WTC11 (cell line): ENCODE measurements at regions not wholly inside any gene's neighbourhood (a gene's known extent, or its start where the extent isn't known, plus 50 kb on each side); places are given as distances from the start of the nearest gene placed in this dataset.

Source experiments
- ATAC-seq: fragments of 200-7000 bp; cut with Tn5 transposase; 2 replicates; pipeline ENCODE4 v1.10.0; 2021; ENCODE audit warnings: mild to moderate bottlenecking, moderate library complexity
- CTCF ChIA-PET: fragments of 300-600 bp; sonication (Branson Sonifier 250); formaldehyde crosslinking; loops from one replicate; lab custom pipeline; 2021; ENCODE audit warnings: antibody characterized with exemption; lab: Charles Lee
- POLR2A ChIA-PET: fragments of 350-600 bp; sonication (Branson Sonifier 250); formaldehyde crosslinking; loops from one replicate; lab custom pipeline; 2021; ENCODE audit warnings: antibody characterized with exemption; lab: Charles Lee
- DNase-seq: peaks from one replicate; pipeline ENCODE4 v3.0.0; 2021; ENCODE audit warnings: low spot score
- H3K27ac Mint-ChIP-seq: 2 replicates; pipeline ENCODE4 v1.8.0; 2021; ENCODE audit warnings: mixed read lengths
- H3K27me3 Mint-ChIP-seq: 2 replicates; pipeline ENCODE4 v1.8.0; 2021; ENCODE audit warnings: low read depth, mild to moderate bottlenecking, moderate library complexity, mixed read lengths
- H3K36me3 Mint-ChIP-seq: 2 replicates; pipeline ENCODE4 v1.8.0; 2021; ENCODE audit warnings: mixed read lengths
- H3K4me1 Mint-ChIP-seq: 2 replicates; pipeline ENCODE4 v1.8.0; 2022; ENCODE audit warnings: mixed read lengths
- H3K4me3 Mint-ChIP-seq: 2 replicates; pipeline ENCODE4 v1.8.0; 2021; ENCODE audit warnings: mild to moderate bottlenecking, moderate library complexity, mixed read lengths
- H3K9me3 Mint-ChIP-seq: 2 replicates; pipeline ENCODE4 v1.8.0; 2021; ENCODE audit warnings: mixed read lengths
- ETV6 ChIP-seq: sonication (generic); formaldehyde crosslinking; IDR thresholded peaks from 2 replicates; pipeline ENCODE4 v1.8.1; 2022; ENCODE audit warnings: mild to moderate bottlenecking, missing genetic modification reagents
- JUN ChIP-seq: sonication (generic); formaldehyde crosslinking; IDR thresholded peaks from 2 replicates; pipeline ENCODE4 v1.8.0; 2023; ENCODE audit warnings: mild to moderate bottlenecking, missing genetic modification reagents
- KAT7 ChIP-seq: sonication (generic); formaldehyde crosslinking; IDR thresholded peaks from 2 replicates; pipeline ENCODE4 v1.8.1; 2023; ENCODE audit warnings: missing genetic modification reagents, mild to moderate bottlenecking, borderline replicate concordance
- NFYB ChIP-seq: sonication (generic); formaldehyde crosslinking; conservative IDR thresholded peaks from 2 replicates; pipeline ENCODE4 v1.8.0; 2022; ENCODE audit warnings: low read depth, missing genetic modification reagents
- NR3C1 ChIP-seq: sonication (generic); formaldehyde crosslinking; conservative IDR thresholded peaks from 2 replicates; pipeline ENCODE4 v1.8.1; 2023; ENCODE audit warnings: low read depth, mild to moderate bottlenecking, missing genetic modification reagents
- PRRX2 ChIP-seq: fragments of 250-450 bp; sonication (Bioruptor Pico); IDR thresholded peaks from 2 replicates; pipeline ENCODE4 v1.8.0; 2021; ENCODE audit warnings: mild to moderate bottlenecking
- ZNF423 ChIP-seq: fragments of 250-450 bp; sonication (Bioruptor Pico); IDR thresholded peaks from 2 replicates; pipeline ENCODE4 v2.1.2; 2022; ENCODE audit warnings: mild to moderate bottlenecking, moderate library complexity
- TF ChIP-seq, protein P1 (sequence below): sonication (generic); formaldehyde crosslinking; IDR thresholded peaks from 2 replicates; pipeline ENCODE4 v1.8.1; 2023; ENCODE audit warnings: mild to moderate bottlenecking, missing genetic modification reagents, borderline replicate concordance
- TF ChIP-seq, protein P2 (sequence below): fragments of 200-600 bp; IDR thresholded peaks from 2 replicates; pipeline ENCODE4 v1.8.0; 2022; ENCODE audit warnings: antibody characterized with exemption
- TF ChIP-seq, protein P3 (sequence below): fragments of 250-450 bp; sonication (Bioruptor Pico); IDR thresholded peaks from 2 replicates; pipeline ENCODE4 v1.8.0; 2021; ENCODE audit warnings: mild to moderate bottlenecking
- TF ChIP-seq, protein P4 (sequence below): fragments of 250-450 bp; sonication (Bioruptor Pico); conservative IDR thresholded peaks from 2 replicates; pipeline ENCODE4 v1.9.0; 2021; ENCODE audit warnings: mild to moderate bottlenecking

DNA sequence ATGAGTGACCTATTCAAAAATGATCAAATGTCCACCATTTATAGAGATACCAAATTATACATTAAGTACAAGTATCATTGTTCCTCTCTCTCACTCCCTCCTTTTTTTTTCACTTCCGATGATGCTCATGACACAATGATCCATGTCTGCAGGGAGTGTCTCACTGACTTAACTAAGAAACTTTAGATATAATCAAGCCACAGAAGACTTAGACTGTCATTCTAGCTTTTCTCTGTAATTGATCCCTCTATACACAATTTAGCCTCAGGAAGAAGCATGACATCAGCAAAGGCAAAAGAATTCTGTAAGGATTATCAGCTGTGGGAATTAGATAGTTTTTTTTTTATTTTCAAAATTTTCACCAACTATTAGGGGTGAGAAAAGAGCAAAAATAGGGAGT is 734.9 kb upstream of the PCDH9 start:
- H3K9me3 Mint-ChIP-seq: no peaks in the 10 kb centered on the region
- H3K36me3 Mint-ChIP-seq: no peaks in the 10 kb centered on the region
- ChIA-PET POLR2A (no interaction called here), CTCF (no interaction called here)
- DNase-seq: no peak
- no peak for ATAC-seq
- TF ChIP-seq, protein P1, sequence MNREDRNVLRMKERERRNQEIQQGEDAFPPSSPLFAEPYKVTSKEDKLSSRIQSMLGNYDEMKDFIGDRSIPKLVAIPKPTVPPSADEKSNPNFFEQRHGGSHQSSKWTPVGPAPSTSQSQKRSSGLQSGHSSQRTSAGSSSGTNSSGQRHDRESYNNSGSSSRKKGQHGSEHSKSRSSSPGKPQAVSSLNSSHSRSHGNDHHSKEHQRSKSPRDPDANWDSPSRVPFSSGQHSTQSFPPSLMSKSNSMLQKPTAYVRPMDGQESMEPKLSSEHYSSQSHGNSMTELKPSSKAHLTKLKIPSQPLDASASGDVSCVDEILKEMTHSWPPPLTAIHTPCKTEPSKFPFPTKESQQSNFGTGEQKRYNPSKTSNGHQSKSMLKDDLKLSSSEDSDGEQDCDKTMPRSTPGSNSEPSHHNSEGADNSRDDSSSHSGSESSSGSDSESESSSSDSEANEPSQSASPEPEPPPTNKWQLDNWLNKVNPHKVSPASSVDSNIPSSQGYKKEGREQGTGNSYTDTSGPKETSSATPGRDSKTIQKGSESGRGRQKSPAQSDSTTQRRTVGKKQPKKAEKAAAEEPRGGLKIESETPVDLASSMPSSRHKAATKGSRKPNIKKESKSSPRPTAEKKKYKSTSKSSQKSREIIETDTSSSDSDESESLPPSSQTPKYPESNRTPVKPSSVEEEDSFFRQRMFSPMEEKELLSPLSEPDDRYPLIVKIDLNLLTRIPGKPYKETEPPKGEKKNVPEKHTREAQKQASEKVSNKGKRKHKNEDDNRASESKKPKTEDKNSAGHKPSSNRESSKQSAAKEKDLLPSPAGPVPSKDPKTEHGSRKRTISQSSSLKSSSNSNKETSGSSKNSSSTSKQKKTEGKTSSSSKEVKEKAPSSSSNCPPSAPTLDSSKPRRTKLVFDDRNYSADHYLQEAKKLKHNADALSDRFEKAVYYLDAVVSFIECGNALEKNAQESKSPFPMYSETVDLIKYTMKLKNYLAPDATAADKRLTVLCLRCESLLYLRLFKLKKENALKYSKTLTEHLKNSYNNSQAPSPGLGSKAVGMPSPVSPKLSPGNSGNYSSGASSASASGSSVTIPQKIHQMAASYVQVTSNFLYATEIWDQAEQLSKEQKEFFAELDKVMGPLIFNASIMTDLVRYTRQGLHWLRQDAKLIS: no peak
- TF ChIP-seq, protein P2, sequence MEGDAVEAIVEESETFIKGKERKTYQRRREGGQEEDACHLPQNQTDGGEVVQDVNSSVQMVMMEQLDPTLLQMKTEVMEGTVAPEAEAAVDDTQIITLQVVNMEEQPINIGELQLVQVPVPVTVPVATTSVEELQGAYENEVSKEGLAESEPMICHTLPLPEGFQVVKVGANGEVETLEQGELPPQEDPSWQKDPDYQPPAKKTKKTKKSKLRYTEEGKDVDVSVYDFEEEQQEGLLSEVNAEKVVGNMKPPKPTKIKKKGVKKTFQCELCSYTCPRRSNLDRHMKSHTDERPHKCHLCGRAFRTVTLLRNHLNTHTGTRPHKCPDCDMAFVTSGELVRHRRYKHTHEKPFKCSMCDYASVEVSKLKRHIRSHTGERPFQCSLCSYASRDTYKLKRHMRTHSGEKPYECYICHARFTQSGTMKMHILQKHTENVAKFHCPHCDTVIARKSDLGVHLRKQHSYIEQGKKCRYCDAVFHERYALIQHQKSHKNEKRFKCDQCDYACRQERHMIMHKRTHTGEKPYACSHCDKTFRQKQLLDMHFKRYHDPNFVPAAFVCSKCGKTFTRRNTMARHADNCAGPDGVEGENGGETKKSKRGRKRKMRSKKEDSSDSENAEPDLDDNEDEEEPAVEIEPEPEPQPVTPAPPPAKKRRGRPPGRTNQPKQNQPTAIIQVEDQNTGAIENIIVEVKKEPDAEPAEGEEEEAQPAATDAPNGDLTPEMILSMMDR: no peak
- no peak overlapping the region for H3K27ac Mint-ChIP-seq
- H3K4me1 Mint-ChIP-seq: peaks cover 7% of the 10 kb centered on the region
- no peaks in the 10 kb centered on the region for H3K27me3 Mint-ChIP-seq
- no peak overlapping the region for H3K4me3 Mint-ChIP-seq

DNA sequence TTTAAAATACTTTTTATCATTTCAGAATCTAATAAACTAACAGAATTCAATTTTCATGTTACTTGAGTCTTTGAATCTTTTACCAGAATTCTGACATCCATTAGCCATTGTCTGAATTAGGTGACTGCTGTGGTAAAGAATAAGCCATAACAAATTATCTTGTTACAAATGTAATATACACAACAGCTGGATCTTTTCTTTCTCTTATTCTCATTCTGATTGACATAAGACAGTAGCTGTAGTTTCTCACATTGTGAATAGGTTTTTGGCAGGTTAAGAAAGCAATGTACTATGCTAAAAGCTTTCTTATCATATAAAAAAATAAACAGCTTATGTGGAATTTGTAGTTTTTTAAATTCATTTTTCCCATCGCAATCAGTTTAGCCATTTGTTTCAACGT is 734.0 kb upstream of the PCDH9 start:
- POLR2A ChIA-PET: no interaction called here
- ATAC-seq: no peak
- Mint-ChIP-seq H3K27me3 (no peaks in the 10 kb centered on the region), H3K36me3 (no peaks in the 10 kb centered on the region), H3K4me3 (no peak overlapping the region), H3K27ac (no peak overlapping the region), H3K4me1 (peaks cover 7% of the 10 kb centered on the region), H3K9me3 (no peaks in the 10 kb centered on the region)
- DNase-seq: no peak
- CTCF ChIA-PET: no interaction called here
- TF ChIP-seq PRRX2 (CRISPR knock-in tag) (no peak), KAT7 (CRISPR knock-in tag) (no peak)
- TF ChIP-seq, protein P3, sequence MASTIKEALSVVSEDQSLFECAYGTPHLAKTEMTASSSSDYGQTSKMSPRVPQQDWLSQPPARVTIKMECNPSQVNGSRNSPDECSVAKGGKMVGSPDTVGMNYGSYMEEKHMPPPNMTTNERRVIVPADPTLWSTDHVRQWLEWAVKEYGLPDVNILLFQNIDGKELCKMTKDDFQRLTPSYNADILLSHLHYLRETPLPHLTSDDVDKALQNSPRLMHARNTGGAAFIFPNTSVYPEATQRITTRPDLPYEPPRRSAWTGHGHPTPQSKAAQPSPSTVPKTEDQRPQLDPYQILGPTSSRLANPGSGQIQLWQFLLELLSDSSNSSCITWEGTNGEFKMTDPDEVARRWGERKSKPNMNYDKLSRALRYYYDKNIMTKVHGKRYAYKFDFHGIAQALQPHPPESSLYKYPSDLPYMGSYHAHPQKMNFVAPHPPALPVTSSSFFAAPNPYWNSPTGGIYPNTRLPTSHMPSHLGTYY (CRISPR knock-in tag): no peak

DNA sequence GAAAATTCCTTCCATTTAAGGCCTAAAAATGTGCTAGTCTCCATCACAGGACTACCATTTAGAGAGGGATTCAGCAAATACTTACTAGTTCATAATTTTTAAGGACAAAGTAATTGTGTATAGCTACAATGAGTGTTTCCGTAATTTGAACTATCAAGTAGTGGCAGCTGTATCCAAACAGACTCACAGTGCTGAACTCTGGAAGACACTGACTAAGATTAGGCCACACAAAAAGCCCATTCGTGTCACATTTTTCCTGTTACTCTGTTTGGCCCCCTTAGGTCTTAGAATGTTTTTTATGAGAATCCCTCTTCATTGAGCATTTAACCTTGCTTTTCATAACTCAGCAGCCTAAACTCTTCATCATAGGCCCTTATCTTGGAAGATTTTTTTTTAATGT is 731.2 kb upstream of the PCDH9 start:
- Mint-ChIP-seq H3K27me3 (no peaks in the 10 kb centered on the region), H3K27ac (no peak overlapping the region), H3K4me1 (peaks cover 18% of the 10 kb centered on the region), H3K9me3 (no peaks in the 10 kb centered on the region), H3K36me3 (no peaks in the 10 kb centered on the region), H3K4me3 (no peak overlapping the region)
- ChIA-PET CTCF (no interaction called here), POLR2A (no interaction called here)
- no peak for DNase-seq
- no peak for ATAC-seq
- TF ChIP-seq, protein P4, sequence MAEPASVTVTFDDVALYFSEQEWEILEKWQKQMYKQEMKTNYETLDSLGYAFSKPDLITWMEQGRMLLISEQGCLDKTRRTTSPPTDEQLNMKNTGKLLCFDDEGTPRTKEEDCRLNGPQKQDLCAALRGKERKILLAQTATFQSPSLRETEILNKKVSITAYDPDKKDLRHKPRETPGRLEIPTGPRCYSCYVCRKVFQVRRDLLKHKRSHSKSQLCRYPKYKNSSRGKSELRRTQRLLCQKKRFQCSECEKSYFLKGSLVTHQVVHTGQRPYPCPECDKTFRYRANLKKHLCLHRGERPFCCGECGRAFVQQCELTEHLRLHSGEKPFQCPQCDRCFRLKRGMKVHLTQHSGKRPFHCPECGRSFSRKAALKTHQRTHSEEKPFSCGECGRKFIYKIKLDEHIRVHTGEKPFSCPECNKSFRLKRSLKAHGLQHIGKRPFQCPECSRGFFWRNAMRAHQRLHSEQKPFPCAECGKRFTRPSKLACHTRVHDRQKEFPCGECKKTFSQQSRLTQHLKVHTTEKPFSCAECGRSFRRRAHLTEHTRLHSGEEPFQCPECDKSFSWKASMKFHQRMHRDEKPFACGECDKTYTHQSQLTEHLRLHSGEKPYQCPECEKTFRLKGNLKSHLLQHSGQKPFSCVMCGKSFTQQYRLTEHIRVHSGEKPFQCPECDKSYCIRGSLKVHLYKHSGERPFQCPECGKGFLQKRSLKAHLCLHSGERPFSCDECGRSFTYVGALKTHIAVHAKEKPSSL (CRISPR knock-in tag): no peak
- TF ChIP-seq JUN (CRISPR knock-in tag) (no peak), NR3C1 (CRISPR knock-in tag) (no peak), NFYB (CRISPR knock-in tag) (no peak)

DNA sequence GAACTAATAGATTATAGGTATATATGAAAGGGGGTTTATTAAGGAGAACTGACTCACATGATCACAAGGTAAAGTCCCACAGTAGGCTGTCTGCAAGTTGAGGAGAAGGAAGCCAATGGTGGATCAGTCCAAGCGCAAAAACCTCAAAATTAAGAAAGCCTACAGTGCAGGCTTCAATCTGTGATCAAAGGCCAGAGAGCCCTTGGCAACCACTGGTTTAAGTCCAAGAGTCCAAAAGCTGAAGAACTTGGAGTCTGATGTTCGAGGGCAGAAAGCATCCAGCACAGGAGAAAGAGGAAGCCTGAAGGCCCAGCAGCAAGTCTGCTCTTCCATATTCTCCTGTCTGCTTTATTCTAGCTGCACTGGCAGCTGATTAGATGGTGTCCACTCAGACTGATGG is 721.3 kb upstream of the PCDH9 start:
- TF ChIP-seq ZNF423 (no peak), ETV6 (CRISPR knock-in tag) (no peak), NR3C1 (CRISPR knock-in tag) (no peak)
- TF ChIP-seq, protein P1: no peak
- CTCF ChIA-PET: no interaction called here
- POLR2A ChIA-PET: no interaction called here
- Mint-ChIP-seq H3K4me1 (no peaks in the 10 kb centered on the region), H3K4me3 (no peak overlapping the region), H3K27ac (no peak overlapping the region), H3K36me3 (no peaks in the 10 kb centered on the region), H3K27me3 (no peaks in the 10 kb centered on the region), H3K9me3 (no peaks in the 10 kb centered on the region)
- ATAC-seq (no peak), DNase-seq (no peak)
